ENCODE measurements at regions not wholly inside any gene's neighbourhood (a gene's known extent, or its start where the extent isn't known, plus 50 kb on each side); places are given as distances from the start of the nearest gene placed in this dataset.

DNA sequence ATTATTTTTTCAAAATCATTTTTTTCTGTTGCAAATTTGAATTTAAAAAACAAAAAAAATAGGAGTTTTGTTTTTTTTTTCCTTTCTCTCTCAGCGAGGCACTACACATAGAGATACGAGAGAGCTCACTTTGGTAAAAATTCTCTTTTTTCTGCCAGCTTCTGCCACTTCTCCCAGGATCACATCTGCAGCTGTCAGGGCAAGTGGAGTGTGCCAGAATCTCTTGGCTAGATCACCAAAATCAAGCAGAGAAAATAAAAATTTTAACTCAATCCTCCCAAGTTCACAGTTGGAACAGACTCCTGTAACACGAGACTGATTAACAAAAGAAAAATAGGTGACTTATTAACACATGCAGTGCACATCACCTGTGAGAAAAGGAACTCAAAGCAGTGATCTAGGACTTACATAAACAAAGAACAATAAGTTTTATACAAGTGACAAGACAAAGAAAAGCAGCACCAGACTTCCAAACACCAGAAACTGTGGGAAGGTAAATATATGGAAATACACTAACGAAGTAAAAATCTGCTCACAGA, 213.2 kb upstream of the ZFP42 start (continued):
- TF ChIP-seq CHD7 (IDR thresholded peaks at IDR 0.05; ENCODE audit: insufficient replicate concordance, low read length): no peak
- no peak for TF ChIP-seq SUZ12 (IDR thresholded peaks at IDR 0.05; ENCODE audit: low read length)
- no peak for TF ChIP-seq TCF12 (IDR thresholded peaks at IDR 0.05; ENCODE audit: low read depth, low read length)
- TF ChIP-seq SIX5 (IDR thresholded peaks at IDR 0.05; ENCODE audit: low read depth, low read length): no peak

Data from H1 (cell line).